ENCODE measurements at regions not wholly inside any gene's neighbourhood (a gene's known extent, or its start where the extent isn't known, plus 50 kb on each side); places are given as distances from the start of the nearest gene placed in this dataset.
A peak's percentile ranks its signal among the peaks of the same experiment; 100 is the strongest.

DNA sequence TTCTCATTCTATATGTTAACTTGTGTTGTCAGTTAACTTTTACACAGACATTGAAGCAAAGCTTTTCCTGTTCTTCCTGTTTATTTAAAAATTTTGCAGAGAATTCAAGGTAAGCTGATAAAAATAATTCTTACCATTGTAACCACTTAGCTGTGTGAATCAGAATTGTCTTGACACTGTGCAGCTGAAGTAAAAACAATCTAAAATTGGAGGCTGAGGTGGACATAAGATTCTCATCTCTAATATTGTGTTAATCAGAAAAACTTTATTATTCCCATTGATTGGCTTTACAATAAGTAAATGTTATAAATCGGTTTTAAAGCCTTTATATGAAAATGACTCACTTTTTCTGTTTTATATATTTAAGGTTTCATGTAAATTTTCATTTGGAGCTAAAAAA is 240.3 kb upstream of the PLEKHG7 start:
- peak overlapping the region in 7 of 8 donors; percentile 26 to 89 (median 78) for H3K27ac Mint-ChIP-seq
- H3K4me1 ChIP-seq (ENCODE audit: insufficient read depth, low read length): peaks cover 26% of the 10 kb centered on the region
- no peaks in the 10 kb centered on the region for H3K9me3 ChIP-seq (ENCODE audit: low read length)
- no peaks in the 10 kb centered on the region for H3K27me3 ChIP-seq (ENCODE audit: insufficient read depth, low read length, poor library complexity, severe bottlenecking)
- peaks cover 38 to 58% (median 44%) of the 10 kb centered on the region in 3 donors for H3K4me1 Mint-ChIP-seq
- no peak overlapping the region for H3K4me3 ChIP-seq (ENCODE audit: low read length)
- no peaks in the 10 kb centered on the region for H3K36me3 ChIP-seq (ENCODE audit: insufficient read depth, low read length)
- H3K36me3 Mint-ChIP-seq: peaks cover 0 to 5% (median 0%) of the 10 kb centered on the region in 3 donors
- peak overlapping the region in 5 of 7 donors; percentile 17 to 54 (median 21) for H3K4me3 Mint-ChIP-seq
- no peak overlapping the region for H3K27ac ChIP-seq (ENCODE audit: low read depth, low read length)
- H3K27me3 Mint-ChIP-seq: no peaks in the 10 kb centered on the region
- no peaks in the 10 kb centered on the region for H3K9me3 Mint-ChIP-seq
- DNase-seq: no peak
- POLR2A ChIA-PET: interaction anchor here (1.2 to 1.4 kb wide), 2 partner anchors 316 to 318 kb away, joined by 3 to 10 read pairs; partner anchors contain the start of gene BTG1
- CTCF ChIA-PET: interaction anchor here (1.6 kb wide), 1 partner anchor 43 kb away, joined by 4 read pairs; no protein-coding TSS in a partner anchor

DNA sequence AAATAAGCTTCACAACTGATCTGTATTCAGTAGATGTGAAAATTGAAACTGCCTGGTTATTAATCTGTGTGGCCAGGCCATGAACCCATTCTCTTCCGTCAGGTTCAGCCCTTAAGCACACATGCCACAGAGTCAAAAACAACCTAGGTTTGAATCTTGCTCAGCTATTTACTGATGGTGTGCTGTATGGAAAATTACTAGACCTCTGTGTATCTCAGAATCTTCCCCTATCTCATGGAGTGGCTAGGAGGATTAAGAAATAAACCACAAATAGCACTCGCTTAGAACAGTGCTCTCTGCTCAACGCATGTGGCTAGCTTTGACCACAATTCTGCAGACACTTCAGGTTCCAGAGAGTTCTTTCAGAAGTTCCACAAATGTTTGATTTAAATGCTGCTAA is 240.7 kb upstream of the PLEKHG7 start:
- Mint-ChIP-seq H3K27ac (peak overlapping the region; percentile 57 to 90 (median 84)), H3K36me3 (peaks cover 0 to 5% (median 0%) of the 10 kb centered on the region in 3 donors), H3K4me3 (peak overlapping the region in 6 of 7 donors; percentile 6 to 70 (median 34)), H3K9me3 (no peaks in the 10 kb centered on the region), H3K27me3 (no peaks in the 10 kb centered on the region), H3K4me1 (peaks cover 39 to 63% (median 44%) of the 10 kb centered on the region in 3 donors)
- H3K27me3 ChIP-seq (ENCODE audit: insufficient read depth, low read length, poor library complexity, severe bottlenecking): no peaks in the 10 kb centered on the region
- DNase-seq: peak in 1 of 5 donors; percentile 18
- no peak overlapping the region for H3K4me3 ChIP-seq (ENCODE audit: low read length)
- H3K4me1 ChIP-seq (ENCODE audit: insufficient read depth, low read length): peaks cover 26% of the 10 kb centered on the region
- ChIA-PET CTCF (interaction anchor here (1.6 kb wide), 1 partner anchor 43 kb away, joined by 4 read pairs; no protein-coding TSS in a partner anchor), POLR2A (interaction anchor here (1.2 to 1.4 kb wide), 2 partner anchors 316 to 318 kb away, joined by 3 to 10 read pairs; partner anchors contain the start of gene BTG1)
- H3K27ac ChIP-seq (ENCODE audit: low read depth, low read length): peak overlapping the region; percentile 5
- no peaks in the 10 kb centered on the region for H3K36me3 ChIP-seq (ENCODE audit: insufficient read depth, low read length)
- H3K9me3 ChIP-seq (ENCODE audit: low read length): no peaks in the 10 kb centered on the region

DNA sequence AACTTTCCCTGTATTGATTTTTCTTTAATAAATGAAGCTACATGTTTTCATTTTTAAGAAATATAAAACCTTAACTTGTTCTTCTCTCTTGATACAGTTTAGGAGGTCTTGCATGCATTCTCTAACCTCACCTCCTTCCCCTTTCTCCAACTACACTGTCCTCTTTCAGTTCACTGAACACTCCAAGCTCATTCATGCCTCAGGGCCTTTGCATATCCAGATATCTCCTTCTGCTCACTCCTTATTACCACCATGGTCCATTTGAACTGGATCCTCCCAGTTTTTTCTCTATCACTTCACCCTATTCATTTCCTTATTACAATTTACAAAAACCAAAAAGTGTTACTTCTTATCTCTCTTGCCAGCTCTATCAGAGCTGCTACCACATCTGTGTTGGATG is 242.9 kb upstream of the PLEKHG7 start:
- no peaks in the 10 kb centered on the region for H3K9me3 Mint-ChIP-seq
- Histone ChIP-seq H3K9me3 (ENCODE audit: low read length) (no peaks in the 10 kb centered on the region), H3K36me3 (ENCODE audit: insufficient read depth, low read length) (no peaks in the 10 kb centered on the region), H3K27ac (ENCODE audit: low read depth, low read length) (no peak overlapping the region), H3K27me3 (ENCODE audit: insufficient read depth, low read length, poor library complexity, severe bottlenecking) (no peaks in the 10 kb centered on the region), H3K4me3 (ENCODE audit: low read length) (no peak overlapping the region), H3K4me1 (ENCODE audit: insufficient read depth, low read length) (peaks cover 26% of the 10 kb centered on the region)
- CTCF ChIA-PET: no interaction called here
- DNase-seq: no peak
- POLR2A ChIA-PET: no interaction called here
- peaks cover 40 to 63% (median 44%) of the 10 kb centered on the region in 3 donors for H3K4me1 Mint-ChIP-seq
- peaks cover 0 to 12% (median 0%) of the 10 kb centered on the region in 3 donors for H3K36me3 Mint-ChIP-seq
- no peaks in the 10 kb centered on the region for H3K27me3 Mint-ChIP-seq
- H3K27ac Mint-ChIP-seq: peak overlapping the region in 2 of 8 donors; percentile 67 to 69
- no peak overlapping the region for H3K4me3 Mint-ChIP-seq

GRCh38 chr12:92458996-92459395 is 243.8 kb upstream of the PLEKHG7 start:
- H3K27me3 Mint-ChIP-seq: no peaks in the 10 kb centered on the region
- H3K9me3 ChIP-seq (ENCODE audit: low read length): no peaks in the 10 kb centered on the region
- H3K36me3 Mint-ChIP-seq: peaks cover 0 to 8% (median 0%) of the 10 kb centered on the region in 3 donors
- no peaks in the 10 kb centered on the region for H3K27me3 ChIP-seq (ENCODE audit: insufficient read depth, low read length, poor library complexity, severe bottlenecking)
- peak overlapping the region in 1 of 8 donors; percentile 37 for H3K27ac Mint-ChIP-seq
- CTCF ChIA-PET: no interaction called here
- DNase-seq: no peak
- no peak overlapping the region for H3K27ac ChIP-seq (ENCODE audit: low read depth, low read length)
- POLR2A ChIA-PET: no interaction called here
- H3K9me3 Mint-ChIP-seq: no peaks in the 10 kb centered on the region
- H3K4me1 Mint-ChIP-seq: peaks cover 40 to 57% (median 43%) of the 10 kb centered on the region in 3 donors
- H3K4me3 Mint-ChIP-seq: no peak overlapping the region
- no peaks in the 10 kb centered on the region for H3K36me3 ChIP-seq (ENCODE audit: insufficient read depth, low read length)
- H3K4me1 ChIP-seq (ENCODE audit: insufficient read depth, low read length): peaks cover 26% of the 10 kb centered on the region
- no peak overlapping the region for H3K4me3 ChIP-seq (ENCODE audit: low read length)

DNA sequence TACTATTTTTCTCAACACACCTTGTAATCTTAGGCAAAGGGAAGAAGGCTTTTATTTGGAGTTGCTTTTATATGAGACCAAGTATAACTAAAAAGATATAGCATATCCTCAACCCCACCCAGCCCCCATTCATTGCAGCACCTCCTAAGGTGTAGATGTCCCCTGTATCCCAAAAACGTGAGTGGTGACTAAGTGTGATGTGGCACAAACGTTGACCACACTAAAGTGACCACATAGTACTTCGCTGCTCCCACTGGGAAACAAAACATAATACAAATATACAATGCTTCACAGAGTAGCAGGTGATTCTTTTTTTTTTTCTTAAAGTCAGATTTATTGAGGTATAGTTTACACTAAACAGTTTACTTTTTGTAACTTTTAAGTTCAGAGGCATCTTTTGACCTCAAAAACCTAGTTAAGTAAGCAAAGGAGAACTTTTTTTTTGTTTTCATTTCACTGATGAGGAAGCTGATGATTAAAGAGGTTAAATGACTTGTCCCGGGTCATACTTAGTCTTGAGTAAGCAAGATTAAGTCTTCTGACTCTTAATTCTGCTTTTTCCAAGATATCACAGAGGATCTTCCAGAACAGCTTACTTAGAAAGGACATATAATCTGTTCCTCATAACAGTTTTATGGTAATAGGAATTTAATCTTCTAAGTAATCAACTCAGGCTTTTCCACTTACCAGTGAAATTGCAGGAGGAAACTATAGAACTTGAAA is 245.2 kb upstream of the PLEKHG7 start:
- ChIA-PET POLR2A (no interaction called here), CTCF (no interaction called here)
- no peaks in the 10 kb centered on the region for H3K27me3 Mint-ChIP-seq
- no peaks in the 10 kb centered on the region for H3K9me3 ChIP-seq (ENCODE audit: low read length)
- H3K4me1 Mint-ChIP-seq: peaks cover 29 to 44% (median 30%) of the 10 kb centered on the region in 3 donors
- H3K36me3 Mint-ChIP-seq: peaks cover 0 to 8% (median 0%) of the 10 kb centered on the region in 3 donors
- peaks cover 20% of the 10 kb centered on the region for H3K4me1 ChIP-seq (ENCODE audit: insufficient read depth, low read length)
- H3K27ac Mint-ChIP-seq: no peak overlapping the region
- no peak overlapping the region for H3K4me3 ChIP-seq (ENCODE audit: low read length)
- no peak overlapping the region for H3K4me3 Mint-ChIP-seq
- DNase-seq: no peak
- no peaks in the 10 kb centered on the region for H3K36me3 ChIP-seq (ENCODE audit: insufficient read depth, low read length)
- H3K27ac ChIP-seq (ENCODE audit: low read depth, low read length): no peak overlapping the region
- H3K27me3 ChIP-seq (ENCODE audit: insufficient read depth, low read length, poor library complexity, severe bottlenecking): no peaks in the 10 kb centered on the region
- no peaks in the 10 kb centered on the region for H3K9me3 Mint-ChIP-seq

GRCh38 chr12:92452763-92453162 is 250.0 kb upstream of the PLEKHG7 start:
- Mint-ChIP-seq H3K4me3 (no peak overlapping the region), H3K27me3 (peaks cover 0 to 1% of the 10 kb centered on the region in 2 donors), H3K27ac (no peak overlapping the region), H3K4me1 (peaks cover 0 to 8% (median 2%) of the 10 kb centered on the region in 3 donors), H3K9me3 (peaks cover 0 to 11% (median 0%) of the 10 kb centered on the region in 5 donors), H3K36me3 (peaks cover 0 to 24% (median 4%) of the 10 kb centered on the region in 3 donors)
- Histone ChIP-seq H3K36me3 (ENCODE audit: insufficient read depth, low read length) (no peaks in the 10 kb centered on the region), H3K9me3 (ENCODE audit: low read length) (no peaks in the 10 kb centered on the region), H3K27ac (ENCODE audit: low read depth, low read length) (no peak overlapping the region), H3K4me1 (ENCODE audit: insufficient read depth, low read length) (no peaks in the 10 kb centered on the region), H3K4me3 (ENCODE audit: low read length) (no peak overlapping the region), H3K27me3 (ENCODE audit: insufficient read depth, low read length, poor library complexity, severe bottlenecking) (no peaks in the 10 kb centered on the region)
- ChIA-PET POLR2A (no interaction called here), CTCF (no interaction called here)
- no peak for DNase-seq

DNA sequence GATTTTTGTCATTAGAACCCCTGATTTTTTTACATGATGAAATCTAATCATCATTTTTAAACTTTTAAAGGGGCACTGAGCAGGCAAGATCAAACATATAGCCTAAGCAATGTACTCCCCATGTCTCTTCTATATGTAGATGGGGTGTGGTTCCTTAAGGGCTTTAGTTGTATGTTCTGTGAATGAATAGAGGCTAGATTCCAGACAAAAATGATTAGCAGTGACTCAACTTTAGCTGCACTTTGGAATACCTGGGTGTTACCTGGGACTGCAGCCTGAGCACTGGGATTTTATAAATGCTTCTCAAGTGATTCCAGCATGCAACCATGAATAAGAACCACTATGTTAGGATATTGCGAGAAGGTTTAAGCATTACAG is 256.7 kb upstream of the PLEKHG7 start:
- Mint-ChIP-seq H3K36me3 (peaks cover 0 to 18% (median 7%) of the 10 kb centered on the region in 3 donors), H3K9me3 (peaks cover 0 to 5% (median 0%) of the 10 kb centered on the region in 5 donors), H3K4me1 (peaks cover 9 to 16% (median 13%) of the 10 kb centered on the region in 3 donors), H3K27ac (no peak overlapping the region), H3K27me3 (peaks cover 0 to 2% of the 10 kb centered on the region in 2 donors), H3K4me3 (no peak overlapping the region)
- Histone ChIP-seq H3K4me1 (ENCODE audit: insufficient read depth, low read length) (no peaks in the 10 kb centered on the region), H3K9me3 (ENCODE audit: low read length) (no peaks in the 10 kb centered on the region), H3K27me3 (ENCODE audit: insufficient read depth, low read length, poor library complexity, severe bottlenecking) (no peaks in the 10 kb centered on the region), H3K36me3 (ENCODE audit: insufficient read depth, low read length) (no peaks in the 10 kb centered on the region), H3K4me3 (ENCODE audit: low read length) (no peak overlapping the region), H3K27ac (ENCODE audit: low read depth, low read length) (no peak overlapping the region)
- ChIA-PET POLR2A (no interaction called here), CTCF (no interaction called here)
- DNase-seq: no peak

- ChIA-PET CTCF (no interaction called here), POLR2A (no interaction called here)
- Histone ChIP-seq H3K4me1 (ENCODE audit: insufficient read depth, low read length) (no peaks in the 10 kb centered on the region), H3K27me3 (ENCODE audit: insufficient read depth, low read length, poor library complexity, severe bottlenecking) (no peaks in the 10 kb centered on the region), H3K4me3 (ENCODE audit: low read length) (no peak overlapping the region), H3K27ac (ENCODE audit: low read depth, low read length) (no peak overlapping the region), H3K36me3 (ENCODE audit: insufficient read depth, low read length) (no peaks in the 10 kb centered on the region), H3K9me3 (ENCODE audit: low read length) (no peaks in the 10 kb centered on the region)
- Mint-ChIP-seq H3K4me1 (peaks cover 9 to 16% (median 13%) of the 10 kb centered on the region in 3 donors), H3K27ac (no peak overlapping the region), H3K9me3 (no peaks in the 10 kb centered on the region), H3K36me3 (peaks cover 0 to 14% (median 4%) of the 10 kb centered on the region in 3 donors), H3K4me3 (no peak overlapping the region), H3K27me3 (peaks cover 0 to 2% of the 10 kb centered on the region in 2 donors)
- DNase-seq: no peak
Measured at GRCh38 chr12:92445253-92446082, 257.3 kb upstream of the PLEKHG7 start.

All from CD8-positive, alpha-beta memory T cell (primary cell).